Activated CD8-positive, alpha-beta memory T cell treated with anti-CD3 and anti-CD28 coated beads for 48 hours (primary cell): ENCODE measurements at regions not wholly inside any gene's neighbourhood (a gene's known extent, or its start where the extent isn't known, plus 50 kb on each side); places are given as distances from the start of the nearest gene placed in this dataset.
"Not testable (repeated sequence)": the region's sequence is repeated elsewhere in the genome, so short reads cannot be mapped to it uniquely, and the experiment has no call there.

Source experiments
- DNase-seq, 3 experiments: peaks; one replicate each; pipeline ENCODE4 v3.0.0-alpha.2; 2020; ENCODE audit warnings: low read depth in 2 of 3, low spot score in 2 of 3

- no peak for DNase-seq
These were observed 1047.8 kb upstream of the FAM98A start for GRCh38 chr2:34646901-34647300.

- no peak for DNase-seq
These were observed 1033.2 kb upstream of the FAM98A start for GRCh38 chr2:34632327-34632726.

- no peak for DNase-seq
These were observed 1027.9 kb upstream of the FAM98A start for GRCh38 chr2:34627003-34627402.

GRCh38 chr2:34604164-34604563, 1005.1 kb upstream of the FAM98A start:
- DNase-seq: no peak

- no peak for DNase-seq
These were observed 1003.2 kb upstream of the FAM98A start for GRCh38 chr2:34602262-34602661.

GRCh38 chr2:34601561-34601960, 1002.5 kb upstream of the FAM98A start:
- DNase-seq: no peak

GRCh38 chr2:34578641-34579040, 979.5 kb upstream of the FAM98A start:
- DNase-seq: no peak

GRCh38 chr2:34570266-34570872, 971.3 kb upstream of the FAM98A start:
- DNase-seq: no peak

GRCh38 chr2:34567128-34567527, 968.0 kb upstream of the FAM98A start:
- no peak for DNase-seq

GRCh38 chr2:34552337-34552736, 953.2 kb upstream of the FAM98A start:
- no peak for DNase-seq

- DNase-seq: no peak
These were observed 950.7 kb upstream of the FAM98A start for GRCh38 chr2:34549710-34550345.

GRCh38 chr2:34547900-34548299, 948.8 kb upstream of the FAM98A start:
- no peak for DNase-seq

- DNase-seq: no peak
These were observed 948.2 kb upstream of the FAM98A start for GRCh38 chr2:34547340-34547739.

GRCh38 chr2:34545486-34546136, 946.5 kb upstream of the FAM98A start:
- no peak for DNase-seq

GRCh38 chr2:34534761-34535160, 935.7 kb upstream of the FAM98A start:
- DNase-seq: no peak

GRCh38 chr2:34534341-34534740, 935.2 kb upstream of the FAM98A start:
- DNase-seq: no peak

- DNase-seq: no peak
These were observed 934.6 kb upstream of the FAM98A start for GRCh38 chr2:34533585-34534183.

GRCh38 chr2:34529965-34530364, 930.9 kb upstream of the FAM98A start:
- DNase-seq: no peak

- DNase-seq: no peak
These were observed 924.9 kb upstream of the FAM98A start for GRCh38 chr2:34523958-34524514.

GRCh38 chr2:34519659-34520058, 920.6 kb upstream of the FAM98A start:
- DNase-seq: no peak

- DNase-seq: no peak
These were observed 899.5 kb upstream of the FAM98A start for GRCh38 chr2:34498561-34498960.

GRCh38 chr2:34494192-34494591, 895.1 kb upstream of the FAM98A start:
- DNase-seq: not testable (repeated sequence)
